HG03025 (cell line): ENCODE measurements at regions not wholly inside any gene's neighbourhood (a gene's known extent, or its start where the extent isn't known, plus 50 kb on each side); places are given as distances from the start of the nearest gene placed in this dataset.

Experiments used
- ATAC-seq: cut with Tn5 transposase; IDR thresholded peaks from one replicate; pipeline ENCODE4 v1.9.1; 2021; ENCODE audit warnings: mild to moderate bottlenecking, moderate library complexity; ENCODE audit not compliant: unreplicated experiment, low FRiP score

DNA sequence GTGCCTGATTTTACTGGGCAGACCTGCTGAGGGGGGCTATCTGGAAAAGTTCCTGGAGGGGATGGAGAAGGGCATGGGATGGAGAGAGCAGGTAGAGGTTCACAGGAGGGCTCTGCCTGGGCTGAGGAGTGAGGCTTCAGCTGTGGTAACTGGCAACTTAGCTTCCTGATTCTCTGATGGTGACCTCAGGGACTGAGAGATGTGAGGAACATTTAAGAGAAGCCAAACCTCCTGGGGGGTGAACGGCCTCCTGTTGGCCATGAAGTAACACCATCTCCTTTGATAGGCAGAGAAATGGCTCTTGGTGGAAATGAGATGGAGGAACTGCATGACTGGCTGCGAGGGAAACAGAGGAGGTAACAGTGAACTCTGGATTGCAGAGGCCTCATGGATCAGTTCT is 97.3 kb upstream of the ROPN1 start:
- no peak for ATAC-seq

DNA sequence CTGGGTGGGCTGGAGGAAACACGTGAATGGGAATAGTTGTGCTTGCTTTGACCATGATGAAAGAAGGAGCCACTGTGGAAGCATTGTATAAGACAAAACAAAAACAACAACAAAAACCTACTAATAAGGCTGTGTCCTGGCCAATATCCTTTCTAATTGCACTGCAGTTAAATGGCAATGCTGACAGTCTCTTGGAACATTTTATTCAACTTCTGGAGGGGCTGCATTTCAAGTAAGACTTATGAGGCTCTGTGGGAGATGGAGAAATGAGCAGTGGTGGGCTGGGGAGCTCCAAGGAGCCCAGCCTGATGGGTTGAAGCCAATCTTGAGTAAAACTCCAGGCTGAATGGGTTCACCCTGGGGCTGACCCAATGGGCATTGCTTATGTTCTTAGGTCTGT is 99.8 kb upstream of the ROPN1 start:
- no peak for ATAC-seq

DNA sequence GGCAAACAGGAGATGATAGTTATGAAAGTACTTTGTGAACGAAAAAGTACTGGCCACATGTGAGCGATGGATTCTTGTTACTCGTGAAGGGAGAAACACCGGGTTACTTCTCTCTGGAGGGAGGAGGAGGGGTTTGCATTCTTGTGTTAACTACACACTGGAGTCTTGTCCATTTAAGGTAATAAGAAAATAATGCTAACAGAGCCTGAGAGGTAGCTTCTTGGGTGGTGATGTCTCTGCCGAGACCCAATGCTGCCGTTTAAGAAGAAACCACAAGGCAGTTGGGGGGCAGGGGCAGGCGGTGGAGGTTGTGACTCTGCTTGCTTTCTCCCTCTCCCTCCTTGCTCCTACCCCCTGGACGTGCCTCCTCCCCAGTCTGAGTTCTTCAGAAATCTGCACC is 100.9 kb upstream of the ROPN1 start:
- no peak for ATAC-seq

DNA sequence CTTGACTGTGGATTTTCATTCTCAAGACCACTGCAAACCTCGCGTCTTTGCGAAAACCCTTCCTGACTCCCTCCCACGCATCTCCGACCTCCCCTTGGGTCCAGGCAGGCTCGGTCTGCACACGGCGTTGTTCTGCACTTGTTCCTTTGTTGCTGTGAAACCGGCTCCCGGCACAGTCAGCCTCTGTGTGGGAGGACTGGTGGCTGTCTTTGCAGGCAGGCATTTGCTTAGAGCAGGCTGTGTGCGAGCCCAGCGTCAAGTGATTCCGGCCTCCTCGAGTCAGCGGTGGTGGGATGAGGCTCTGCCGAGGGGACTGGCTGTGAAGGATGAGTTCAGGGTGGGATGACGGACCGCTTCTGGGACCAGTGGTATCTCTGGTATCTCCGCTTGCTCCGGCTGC is 102.6 kb upstream of the ROPN1 start:
- ATAC-seq, result no peak

DNA sequence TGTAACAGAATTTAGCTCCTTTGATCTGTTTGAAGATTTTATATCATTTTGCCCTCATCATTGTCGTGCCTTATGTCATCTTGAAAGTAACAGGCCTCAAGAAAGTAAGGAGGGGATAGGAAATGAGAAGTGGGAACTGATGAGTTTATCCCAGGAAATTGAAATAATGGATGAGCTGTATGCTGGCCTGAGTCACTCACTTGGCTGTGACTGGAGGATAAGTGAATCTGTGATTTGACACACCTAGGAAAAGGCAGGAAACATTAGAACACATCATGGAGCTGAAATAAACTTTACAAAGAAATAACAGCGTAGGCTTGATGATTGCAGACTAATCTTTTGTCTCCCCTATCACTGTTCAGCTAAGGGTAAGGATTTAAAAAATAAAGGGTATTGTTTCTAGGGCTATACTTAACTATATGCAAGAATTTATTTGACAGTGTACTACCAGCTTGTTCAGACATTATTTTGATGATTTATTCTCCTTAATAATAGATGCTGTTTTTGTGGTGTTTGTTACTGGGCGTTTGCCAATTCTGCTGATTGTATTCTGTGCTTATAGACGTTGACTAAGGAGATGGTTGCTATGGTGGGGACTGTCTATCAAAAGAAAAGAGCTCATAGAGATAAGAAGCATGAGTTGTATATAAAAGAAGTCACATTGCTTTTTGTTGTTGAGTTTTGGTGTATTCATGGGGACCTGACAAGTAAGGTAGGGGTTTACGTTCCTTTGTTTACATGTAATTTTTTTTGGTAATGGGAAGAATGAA is 105.6 kb upstream of the ROPN1 start:
- ATAC-seq, result no peak

DNA sequence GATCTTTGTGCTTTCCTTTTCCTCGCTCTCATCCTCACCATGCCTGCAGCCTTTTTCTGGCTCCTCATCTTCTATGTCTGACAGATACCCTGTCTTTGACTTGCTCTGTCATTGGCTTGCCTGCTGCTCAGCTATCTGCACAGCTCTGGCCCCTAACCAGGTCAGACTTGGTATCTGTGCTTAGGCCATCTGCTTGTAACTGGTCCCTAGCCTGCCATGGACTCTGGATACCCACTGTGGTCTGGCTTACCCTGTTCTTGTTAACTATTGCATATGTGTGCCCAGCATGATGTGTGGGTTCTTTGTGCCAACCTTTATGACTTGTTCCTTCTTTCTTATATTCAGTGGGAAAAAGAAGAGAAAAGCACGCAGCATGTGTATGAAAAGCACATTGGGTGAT is 109.7 kb upstream of the ROPN1 start:
- no peak for ATAC-seq

DNA sequence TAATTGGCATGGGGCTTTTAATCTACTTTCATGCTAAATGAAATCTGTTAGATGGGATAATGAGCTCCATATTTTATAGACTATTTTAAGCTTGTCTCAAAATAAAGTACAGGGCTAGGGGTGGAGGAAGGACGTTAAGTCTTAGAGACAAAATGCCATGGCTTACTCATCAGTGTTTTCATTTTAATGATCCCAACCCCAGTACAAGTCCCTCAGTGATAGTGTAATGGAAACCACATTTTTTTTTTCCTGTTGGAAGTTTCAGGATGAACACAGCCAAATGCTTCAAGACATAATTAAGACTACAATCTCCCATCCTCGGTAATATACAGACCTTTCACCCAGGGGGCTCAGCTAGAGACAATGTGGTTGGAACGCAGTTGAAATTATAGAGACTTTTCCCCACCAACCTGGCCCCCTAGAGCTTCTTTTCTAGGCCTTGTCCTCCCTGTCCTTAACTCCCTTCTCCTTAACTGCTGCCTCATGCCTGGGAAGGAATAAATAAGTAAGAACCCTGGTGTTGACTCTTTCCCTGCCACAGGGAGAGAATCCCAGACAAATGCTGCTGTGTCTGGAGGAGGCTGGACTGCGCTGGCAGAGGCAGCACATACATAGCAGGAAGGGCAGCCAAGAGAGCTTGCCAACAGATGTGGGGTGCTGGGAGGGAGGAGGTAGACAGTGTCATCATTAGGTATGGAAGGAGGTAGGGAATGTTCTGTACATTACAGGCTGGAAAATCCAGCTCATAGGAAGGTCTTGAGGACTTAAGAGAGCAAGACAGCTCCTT is 115.4 kb upstream of the ROPN1 start:
- no peak for ATAC-seq

DNA sequence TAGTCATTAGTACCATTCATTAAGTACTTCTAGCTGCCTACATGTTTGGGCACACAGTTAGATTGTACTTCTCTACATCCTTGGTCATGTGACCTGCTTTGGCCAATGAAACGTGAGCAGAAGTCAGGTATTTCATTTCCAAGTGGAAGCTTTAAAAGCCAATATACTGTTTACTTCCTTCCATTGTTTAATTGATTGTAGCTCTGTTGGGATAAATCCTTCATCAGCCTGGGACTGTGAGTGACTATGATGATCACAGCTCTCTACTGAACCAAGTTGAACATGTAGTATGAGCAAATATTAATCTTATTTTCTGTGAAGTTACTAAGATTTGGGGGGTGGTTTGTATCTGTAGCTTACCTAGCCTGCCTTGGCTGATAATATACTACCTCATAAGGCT is 116.5 kb upstream of the ROPN1 start:
- no peak for ATAC-seq

DNA sequence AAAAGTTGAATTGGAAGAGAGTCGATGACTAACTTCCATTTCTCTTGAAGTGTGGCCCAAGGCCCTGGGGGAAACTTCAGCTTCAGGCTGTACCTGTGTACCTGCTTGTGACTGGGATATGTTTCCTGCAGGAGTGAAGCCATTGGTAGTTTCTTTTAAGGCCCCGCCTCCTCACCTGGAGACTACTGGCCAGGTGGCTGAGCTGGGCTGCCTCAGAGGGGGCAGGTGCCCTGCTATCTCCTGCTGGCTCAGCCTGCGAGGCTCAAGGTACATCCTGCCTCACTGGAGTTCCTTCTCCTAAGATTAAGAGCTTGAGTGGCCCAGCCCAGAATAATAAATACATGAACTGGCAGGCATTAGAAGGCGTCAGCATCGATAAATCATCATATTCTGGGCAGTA is 121.6 kb upstream of the ROPN1 start:
- no peak for ATAC-seq

DNA sequence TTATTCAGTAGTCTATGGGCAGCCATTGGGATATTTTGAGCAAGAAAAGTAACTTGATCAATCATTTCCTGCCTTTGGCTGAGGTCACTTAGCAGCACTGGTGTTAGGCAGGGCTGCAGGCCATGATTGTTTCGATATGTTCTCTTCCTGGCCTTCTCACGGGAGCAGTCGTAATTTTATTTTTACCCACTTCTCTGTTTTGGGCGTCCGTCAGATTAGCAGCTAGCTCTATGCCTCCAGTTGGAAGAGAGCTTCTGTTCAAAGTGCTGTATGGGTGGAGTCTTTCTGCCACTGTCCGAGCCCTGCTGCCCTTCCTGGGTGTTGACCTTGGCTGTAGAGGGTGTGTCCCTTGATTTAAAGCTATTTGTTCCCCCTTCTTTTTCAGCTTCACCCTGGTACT is 123.4 kb upstream of the ROPN1 start:
- no peak for ATAC-seq

DNA sequence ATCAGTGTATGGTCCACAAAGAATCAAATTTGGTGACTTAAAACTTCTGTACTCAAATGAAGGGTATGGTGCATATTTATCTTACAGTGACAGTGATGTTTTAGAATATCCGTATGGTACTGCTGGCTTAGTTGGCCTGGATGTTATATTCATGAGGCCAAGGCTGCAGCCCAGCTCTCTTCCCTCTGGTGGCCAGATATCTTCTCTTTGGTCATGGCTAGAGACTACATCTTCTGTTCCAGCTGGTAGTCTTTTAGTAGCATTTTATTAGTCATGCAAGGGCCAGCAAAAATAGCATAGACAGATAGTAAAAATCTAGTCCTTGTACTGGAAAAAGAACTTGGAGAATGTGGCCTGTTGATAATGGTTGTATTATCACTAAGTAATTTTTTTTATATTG is 124.0 kb upstream of the ROPN1 start:
- no peak for ATAC-seq

DNA sequence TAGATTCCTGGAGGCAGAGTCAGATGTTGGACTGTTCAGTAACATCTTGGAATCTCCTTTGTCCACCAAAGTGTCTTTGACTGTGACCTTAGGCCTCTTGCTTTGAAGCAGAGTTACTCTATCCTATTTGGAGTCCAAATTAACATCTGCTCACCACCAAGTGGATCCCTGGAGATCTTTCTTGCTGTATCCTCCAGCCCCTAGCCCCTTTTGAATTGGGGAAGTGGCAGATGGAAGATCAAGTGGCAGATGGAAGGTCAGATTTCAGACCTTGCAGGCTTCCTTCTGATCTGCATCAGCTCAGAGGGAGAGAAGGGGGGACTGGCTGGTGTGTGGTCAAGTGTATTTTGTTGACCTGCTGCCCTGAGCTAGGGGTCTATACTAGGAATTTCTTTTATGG is 125.0 kb upstream of the ROPN1 start:
- ATAC-seq, result no peak

DNA sequence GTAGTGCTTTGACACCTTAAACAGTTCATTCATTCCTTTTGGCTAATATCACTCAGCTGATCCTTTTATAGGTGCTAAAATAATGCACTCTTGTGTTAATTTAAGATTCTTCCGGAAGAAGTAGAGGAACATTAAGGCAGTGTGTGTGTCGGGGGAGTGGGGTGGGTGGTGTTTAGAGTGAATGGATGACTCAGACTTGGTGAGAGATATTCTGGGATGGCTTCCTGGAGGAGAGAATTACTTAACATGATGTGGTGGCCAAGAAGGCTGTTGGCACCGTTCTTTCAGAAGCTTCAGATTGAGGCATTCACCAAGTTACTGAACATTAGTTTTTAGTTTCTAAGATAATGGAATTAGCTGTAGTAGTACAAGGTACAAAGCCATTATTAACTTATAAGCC is 125.6 kb upstream of the ROPN1 start:
- ATAC-seq, result no peak

DNA sequence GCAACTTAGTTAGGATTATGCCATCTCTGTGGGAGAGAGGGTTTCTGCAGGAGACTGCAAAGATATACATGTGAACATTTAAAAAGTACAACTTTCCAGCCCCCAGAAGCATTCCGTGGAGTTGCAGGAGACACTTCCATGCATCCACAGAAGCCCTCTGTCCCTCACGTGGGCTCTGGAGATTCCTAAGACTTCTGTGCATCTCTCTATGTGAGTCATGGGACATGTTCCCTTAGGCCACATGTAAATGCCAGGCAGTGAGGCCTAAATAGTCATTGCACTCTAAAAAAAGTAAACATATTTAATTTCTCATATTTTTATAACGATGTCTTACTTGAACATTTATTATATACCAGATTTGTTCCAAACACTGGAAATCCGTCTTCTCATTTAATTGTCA is 126.5 kb upstream of the ROPN1 start:
- ATAC-seq, result no peak

DNA sequence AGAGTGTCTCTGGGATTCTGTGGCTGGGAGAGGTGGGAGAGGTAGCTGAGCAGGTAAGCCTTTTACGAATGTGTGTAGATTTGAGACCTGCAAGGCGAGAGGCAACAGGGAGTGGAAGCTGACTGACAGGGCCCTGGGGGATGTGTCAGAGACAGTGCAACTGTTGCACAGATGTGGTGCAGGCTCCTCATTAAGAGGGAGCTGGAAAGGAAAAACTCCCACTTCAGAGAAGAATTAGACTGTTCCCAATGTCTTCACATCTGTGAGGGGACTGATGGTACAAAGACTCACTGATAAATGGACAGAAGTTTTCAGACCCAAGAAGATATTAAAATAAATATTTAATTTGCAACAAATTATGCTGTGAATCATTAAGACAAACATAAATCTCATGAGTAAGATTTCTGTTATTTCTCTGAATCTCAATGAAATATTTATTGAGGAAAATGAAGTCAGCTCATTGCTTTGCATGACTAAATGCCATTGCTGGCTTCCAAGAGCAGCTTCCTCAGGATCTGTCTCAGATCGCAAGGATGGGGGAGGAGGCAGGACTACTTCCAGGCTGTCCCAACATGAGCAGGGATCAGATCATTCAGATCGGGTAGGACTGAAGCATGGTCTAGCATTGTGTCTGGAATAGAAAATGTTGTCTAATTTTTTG is 127.3 kb upstream of the ROPN1 start:
- no peak for ATAC-seq

DNA sequence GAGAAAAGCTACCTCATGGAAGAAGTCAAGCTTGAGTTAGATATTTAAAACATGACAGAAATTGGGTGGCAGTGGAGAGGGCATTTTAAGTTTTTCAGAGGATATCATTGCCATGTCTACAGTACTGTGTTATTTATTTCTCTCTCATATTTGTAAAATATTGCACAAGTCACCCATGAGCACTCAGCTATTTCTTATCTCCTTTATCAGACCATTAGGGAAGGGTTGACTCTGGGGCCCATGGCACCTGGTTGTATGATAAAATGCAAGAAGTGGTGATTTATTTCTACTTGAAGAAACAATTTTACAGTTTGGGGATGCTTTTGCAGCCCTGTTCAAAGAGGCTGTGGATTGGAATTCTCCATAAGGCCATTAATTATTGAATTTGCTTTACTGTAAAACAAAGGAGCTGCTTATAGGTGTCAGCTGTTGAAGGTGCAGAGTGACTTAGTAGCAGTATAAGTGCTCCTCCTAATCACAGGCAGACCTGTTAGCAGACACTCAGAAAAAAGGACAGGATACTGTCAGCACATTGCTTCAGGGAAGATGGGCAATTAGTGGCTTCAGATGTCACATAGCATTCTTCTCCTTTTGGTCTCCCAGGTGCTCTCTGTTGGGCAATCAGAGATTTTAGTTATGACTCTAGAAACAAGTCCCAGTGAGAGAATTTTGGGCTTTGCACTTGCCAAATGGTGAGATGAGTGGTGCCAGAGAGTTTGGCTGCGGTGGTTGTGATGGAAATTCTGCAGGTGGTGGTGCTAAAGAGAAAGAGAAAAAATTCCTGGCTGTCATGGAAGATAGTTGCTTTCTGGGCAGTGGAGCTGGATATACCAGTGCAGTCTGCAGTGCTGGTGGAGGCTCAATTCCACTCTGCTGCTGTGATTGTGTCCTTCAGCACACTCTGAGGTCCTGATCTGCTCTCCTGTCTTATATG is 129.7 kb upstream of the ROPN1 start:
- no peak for ATAC-seq

DNA sequence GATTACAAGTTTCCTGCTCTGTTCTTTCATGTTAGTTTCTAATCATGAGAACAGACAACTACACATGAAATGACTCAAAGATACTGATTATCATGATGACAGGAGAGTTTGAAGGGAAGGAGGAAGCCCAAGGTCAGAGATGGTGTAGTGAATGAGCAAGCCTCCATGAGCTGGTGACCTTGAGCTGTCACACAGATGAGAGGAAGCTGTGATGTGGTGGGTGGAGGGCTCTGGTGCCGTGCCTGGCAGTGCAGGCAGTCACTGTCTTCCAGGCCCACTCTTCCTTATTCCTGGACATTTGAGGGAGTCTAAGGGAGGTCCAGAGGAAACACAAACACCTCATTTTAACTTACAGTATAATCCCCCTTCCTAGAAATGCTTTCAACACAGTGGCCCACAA is 133.4 kb upstream of the ROPN1 start:
- ATAC-seq, result no peak

DNA sequence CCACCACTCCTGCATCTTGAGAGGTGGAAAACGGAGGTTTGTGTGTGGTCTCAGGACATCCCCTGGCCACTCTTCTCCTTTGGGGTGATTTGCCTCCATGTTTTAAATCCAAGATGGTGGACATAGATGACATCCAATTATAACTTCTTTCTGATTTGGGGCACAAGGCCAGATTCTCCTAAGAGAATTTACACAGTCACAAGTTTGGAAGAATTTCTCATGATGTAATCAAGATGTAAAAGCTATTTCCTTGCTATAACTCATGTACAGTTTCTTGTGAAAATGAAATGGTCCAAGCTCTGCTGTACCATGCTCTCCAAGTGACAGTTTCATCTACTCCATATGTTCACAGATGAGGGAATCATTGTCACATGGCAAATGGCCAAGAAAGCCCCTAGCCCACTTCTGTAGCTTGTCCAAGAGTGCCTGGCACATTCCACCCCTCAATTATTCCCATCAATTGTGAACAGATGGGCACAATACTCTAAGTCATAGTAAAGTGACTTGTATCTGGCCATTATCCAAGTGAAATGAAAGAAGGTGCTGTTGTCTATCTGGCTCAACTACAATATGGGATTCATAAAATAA is 134.6 kb upstream of the ROPN1 start:
- ATAC-seq, result no peak

DNA sequence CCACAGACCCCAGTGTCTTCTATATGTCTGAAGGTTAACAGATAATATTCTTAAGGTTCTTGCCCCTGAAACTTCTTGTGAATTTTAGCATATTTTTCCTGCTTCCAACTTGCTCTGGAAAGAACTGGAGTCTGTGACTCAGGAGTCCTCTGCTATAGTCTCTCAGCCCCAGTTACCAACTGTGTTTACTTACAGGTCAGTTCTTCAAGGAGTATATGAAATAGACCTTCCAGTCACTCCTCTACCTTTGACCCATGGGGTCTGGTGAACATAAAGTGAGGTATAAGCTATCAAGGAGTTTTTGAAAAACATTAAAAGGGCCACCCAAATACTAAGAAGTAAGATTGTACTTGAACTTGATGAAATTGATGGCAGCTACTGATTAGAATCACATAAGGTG is 139.2 kb upstream of the ROPN1 start:
- no peak for ATAC-seq

DNA sequence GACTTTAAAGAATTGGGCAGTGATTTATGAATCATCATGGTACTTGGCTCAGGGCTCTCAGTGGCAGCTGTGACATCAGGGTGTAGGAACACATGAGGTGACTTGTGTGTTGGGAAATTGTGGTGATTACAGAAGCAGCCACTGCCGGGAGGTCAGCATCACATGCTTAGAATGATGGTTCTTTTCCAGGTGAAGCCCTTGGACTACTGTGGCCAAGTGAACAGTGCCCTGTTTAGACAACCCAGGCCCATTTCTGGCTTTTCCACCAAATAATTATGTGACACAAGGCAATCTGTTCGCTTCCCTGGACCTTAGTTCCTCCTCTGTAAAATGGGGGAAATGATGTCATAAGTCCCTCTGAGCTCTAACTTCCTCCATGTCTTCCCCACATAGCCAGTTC is 139.7 kb upstream of the ROPN1 start:
- no peak for ATAC-seq
